Effector memory CD8-positive, alpha-beta T cell (primary cell): ENCODE measurements at regions not wholly inside any gene's neighbourhood (a gene's known extent, or its start where the extent isn't known, plus 50 kb on each side); places are given as distances from the start of the nearest gene placed in this dataset.
A peak's percentile ranks its signal among the peaks of the same experiment; 100 is the strongest.

Experiments used
- ATAC-seq: fragments of 150-1000 bp; cut with Tn5 transposase; replicated peaks from 2 replicates; pipeline ENCODE4 v1.10.0; 2021; ENCODE audit warnings: mild to moderate bottlenecking, moderate library complexity
- DNase-seq, 3 experiments: peaks; one replicate each; pipeline ENCODE4 v3.0.0; 2021
- H3K27ac Mint-ChIP-seq, 2 donors: one replicate each; pipeline ENCODE4 v1.8.0; 2022; ENCODE audit warnings: mild to moderate bottlenecking in 2 of 2, mixed read lengths in 2 of 2, moderate library complexity in 2 of 2
- H3K27me3 Mint-ChIP-seq, 2 donors: one replicate each; pipeline ENCODE4 v1.8.0; 2022; ENCODE audit warnings: mixed read lengths in 2 of 2
- H3K36me3 Mint-ChIP-seq: one replicate; pipeline ENCODE4 v1.8.0; 2022; ENCODE audit warnings: mild to moderate bottlenecking, moderate library complexity, mixed read lengths; ENCODE audit not compliant: insufficient read depth
- H3K4me1 Mint-ChIP-seq, 2 donors: one replicate each; pipeline ENCODE4 v1.8.0; 2022; ENCODE audit warnings: low read depth in 2 of 2, mixed read lengths in 2 of 2
- H3K4me3 Mint-ChIP-seq, 2 donors: one replicate each; pipeline ENCODE4 v1.8.0; 2022; ENCODE audit warnings: mild to moderate bottlenecking in 2 of 2, mixed read lengths in 2 of 2, moderate library complexity in 2 of 2
- H3K9me3 Mint-ChIP-seq, 2 donors: one replicate each; pipeline ENCODE4 v1.8.0; 2022; ENCODE audit warnings: mixed read lengths in 2 of 2

DNA sequence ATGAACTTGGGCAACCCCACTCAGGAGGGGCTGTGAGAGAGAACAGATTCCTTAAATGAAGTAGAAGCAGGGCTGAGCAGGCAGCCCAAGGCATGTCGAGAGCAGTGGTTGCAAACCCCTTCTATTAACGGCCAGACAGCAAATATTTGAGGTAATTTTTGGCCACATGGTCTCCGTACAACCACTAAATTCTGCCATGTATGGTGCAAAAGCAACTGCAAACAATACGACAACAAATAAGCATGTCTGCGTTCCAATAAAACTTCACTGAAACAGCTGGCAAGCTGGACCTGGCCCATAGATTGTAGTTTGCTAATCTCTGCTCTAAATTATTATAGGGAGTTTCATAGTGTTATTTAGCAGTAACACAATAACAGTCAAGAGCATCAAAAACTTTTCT, 217.0 kb upstream of the ZNF521 start:
- DNase-seq, result no peak
- ATAC-seq, result no peak
- H3K9me3 Mint-ChIP-seq, result peaks cover 8 to 10% of the 10 kb centered on the region in 2 donors
- H3K27ac Mint-ChIP-seq, result no peak overlapping the region
- H3K36me3 Mint-ChIP-seq, result no peaks in the 10 kb centered on the region
- no peak overlapping the region for H3K4me3 Mint-ChIP-seq
- H3K4me1 Mint-ChIP-seq, result no peaks in the 10 kb centered on the region
- no peaks in the 10 kb centered on the region for H3K27me3 Mint-ChIP-seq

DNA sequence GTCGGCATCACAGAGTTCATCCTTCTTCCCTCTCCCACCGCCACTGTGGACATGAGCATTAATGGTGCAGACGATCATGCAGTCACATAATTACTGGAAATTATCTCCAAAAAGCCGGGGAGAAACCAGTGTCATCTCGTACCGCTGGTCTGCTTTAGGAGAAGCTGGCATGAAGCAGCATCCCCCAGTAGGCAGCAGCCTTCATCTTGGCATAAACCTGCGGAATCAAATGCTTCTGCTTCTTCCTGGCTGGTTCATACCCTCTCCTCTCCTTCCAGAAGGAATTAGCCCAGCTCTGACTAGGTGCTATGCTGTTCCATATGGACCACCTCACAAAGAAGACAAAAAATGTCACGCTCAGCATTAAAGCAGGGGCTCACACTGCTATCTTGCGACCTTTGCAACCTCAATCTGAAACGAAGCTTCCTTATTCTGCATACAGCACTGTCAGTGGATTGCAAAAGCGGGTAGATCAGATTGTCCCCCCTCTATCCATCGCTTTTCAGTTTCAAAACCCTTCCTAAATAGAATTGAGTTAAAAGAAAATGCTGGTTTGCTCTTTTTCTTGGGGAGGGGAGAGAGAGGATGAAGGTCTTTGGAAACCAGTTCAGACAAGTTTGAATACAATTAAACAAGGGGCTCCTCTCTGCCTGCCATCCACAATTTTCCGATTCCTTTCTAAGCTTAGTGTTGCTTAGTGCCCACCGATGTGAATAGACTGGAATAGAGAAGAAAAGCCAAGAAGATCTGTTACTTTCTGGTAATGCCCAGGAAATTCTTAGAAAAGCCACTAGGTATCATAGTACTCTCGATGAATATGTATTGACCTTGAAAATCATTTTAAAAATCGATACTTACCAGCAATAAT, 212.1 kb upstream of the ZNF521 start:
- Mint-ChIP-seq H3K27me3 (no peaks in the 10 kb centered on the region), H3K4me3 (no peak overlapping the region), H3K36me3 (no peaks in the 10 kb centered on the region), H3K9me3 (peaks cover 8% of the 10 kb centered on the region in 2 donors), H3K27ac (peak overlapping the region in 1 of 2 donors; percentile 18), H3K4me1 (no peaks in the 10 kb centered on the region)
- ATAC-seq (no peak), DNase-seq (no peak)

DNA sequence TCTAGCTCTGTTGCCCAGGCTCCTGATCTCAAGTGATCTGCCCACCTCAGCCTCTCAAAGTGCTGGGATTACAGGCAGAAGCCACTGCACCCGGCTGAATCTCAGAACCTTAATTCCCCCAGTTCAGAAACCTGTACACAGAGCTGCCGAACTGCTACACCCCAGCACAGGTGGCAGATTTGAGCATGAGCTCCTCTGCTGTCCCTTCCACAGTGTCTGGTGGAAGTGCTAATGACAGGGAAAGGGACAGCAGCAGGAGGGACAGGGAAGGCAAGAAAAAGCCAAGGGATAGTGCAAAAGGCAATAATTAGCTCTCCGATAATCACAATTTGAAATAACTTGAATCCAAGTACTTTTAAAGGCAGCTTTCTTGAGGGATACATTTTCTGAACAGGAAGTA, 211.4 kb upstream of the ZNF521 start:
- no peaks in the 10 kb centered on the region for H3K27me3 Mint-ChIP-seq
- no peak for ATAC-seq
- H3K27ac Mint-ChIP-seq, result no peak overlapping the region
- H3K4me3 Mint-ChIP-seq, result no peak overlapping the region
- H3K9me3 Mint-ChIP-seq, result peaks cover 8% of the 10 kb centered on the region in 2 donors
- no peaks in the 10 kb centered on the region for H3K4me1 Mint-ChIP-seq
- no peaks in the 10 kb centered on the region for H3K36me3 Mint-ChIP-seq
- DNase-seq, result no peak

DNA sequence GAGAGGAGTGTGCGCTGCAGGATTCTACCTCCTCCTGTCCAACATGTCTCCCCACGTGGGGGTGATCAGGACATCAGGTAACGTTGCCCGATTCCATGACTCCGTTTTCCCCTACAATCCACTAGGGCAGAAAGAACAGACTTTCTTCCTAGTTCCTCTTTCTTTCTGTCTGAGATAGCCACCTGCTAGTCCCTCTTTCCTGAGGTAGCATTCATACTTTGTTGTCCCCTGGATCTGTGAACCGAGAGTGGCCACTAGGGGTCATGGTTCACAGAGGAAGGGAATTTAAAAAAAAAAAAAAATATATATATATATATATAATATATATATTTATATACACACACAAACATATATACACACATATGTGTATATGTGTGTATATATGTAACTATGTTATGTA, 210.0 kb upstream of the ZNF521 start:
- no peaks in the 10 kb centered on the region for H3K4me1 Mint-ChIP-seq
- H3K9me3 Mint-ChIP-seq, result peaks cover 8 to 10% of the 10 kb centered on the region in 2 donors
- DNase-seq, result no peak
- ATAC-seq, result no peak
- H3K27me3 Mint-ChIP-seq, result no peaks in the 10 kb centered on the region
- no peak overlapping the region for H3K4me3 Mint-ChIP-seq
- no peak overlapping the region for H3K27ac Mint-ChIP-seq
- no peaks in the 10 kb centered on the region for H3K36me3 Mint-ChIP-seq

DNA sequence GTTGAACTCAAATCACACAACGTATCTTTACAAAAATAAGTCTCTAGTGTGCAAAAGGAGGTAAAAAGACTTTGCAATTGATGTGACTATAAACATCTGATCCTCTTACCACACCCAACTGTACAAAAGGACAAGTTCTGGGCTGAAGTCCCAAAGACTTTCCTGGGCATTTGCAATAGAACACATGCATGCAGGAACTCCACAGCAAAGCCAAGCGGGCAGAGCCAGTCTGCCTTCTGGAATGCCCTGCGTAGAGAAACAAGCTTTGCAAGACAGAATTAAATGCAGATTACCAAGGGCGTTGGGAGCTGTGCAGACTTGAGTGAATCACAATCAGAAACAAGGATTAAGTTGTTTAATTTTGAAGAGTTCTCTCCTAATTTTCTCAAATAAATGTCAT, 208.4 kb upstream of the ZNF521 start:
- H3K9me3 Mint-ChIP-seq, result peaks cover 4 to 5% of the 10 kb centered on the region in 2 donors
- ATAC-seq, result no peak
- H3K27ac Mint-ChIP-seq, result no peak overlapping the region
- no peaks in the 10 kb centered on the region for H3K36me3 Mint-ChIP-seq
- H3K4me1 Mint-ChIP-seq, result no peaks in the 10 kb centered on the region
- no peak for DNase-seq
- no peaks in the 10 kb centered on the region for H3K27me3 Mint-ChIP-seq
- no peak overlapping the region for H3K4me3 Mint-ChIP-seq

DNA sequence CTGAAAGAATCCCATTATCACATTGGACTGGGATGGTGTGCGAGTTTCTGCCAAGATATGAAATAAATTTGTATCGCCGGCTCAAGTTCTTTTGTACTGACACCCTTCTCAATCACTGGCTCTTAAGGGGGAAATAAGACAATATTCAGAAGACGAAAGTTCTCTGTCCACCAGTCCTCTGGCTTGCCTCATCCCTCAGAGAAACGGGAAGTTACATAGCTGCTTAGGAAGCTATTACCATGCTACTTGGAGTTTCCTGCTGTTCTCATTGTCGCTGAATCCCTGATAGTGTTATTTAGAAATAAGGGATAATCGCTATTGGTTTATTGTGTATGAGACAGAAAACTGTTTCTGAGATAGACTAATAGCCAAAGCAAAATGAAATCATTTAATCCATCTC, 205.0 kb upstream of the ZNF521 start:
- Mint-ChIP-seq H3K36me3 (no peaks in the 10 kb centered on the region), H3K27me3 (peaks cover 0 to 6% of the 10 kb centered on the region in 2 donors), H3K27ac (no peak overlapping the region), H3K9me3 (peaks cover 0 to 3% of the 10 kb centered on the region in 2 donors), H3K4me1 (no peaks in the 10 kb centered on the region), H3K4me3 (no peak overlapping the region)
- DNase-seq (no peak), ATAC-seq (no peak)

DNA sequence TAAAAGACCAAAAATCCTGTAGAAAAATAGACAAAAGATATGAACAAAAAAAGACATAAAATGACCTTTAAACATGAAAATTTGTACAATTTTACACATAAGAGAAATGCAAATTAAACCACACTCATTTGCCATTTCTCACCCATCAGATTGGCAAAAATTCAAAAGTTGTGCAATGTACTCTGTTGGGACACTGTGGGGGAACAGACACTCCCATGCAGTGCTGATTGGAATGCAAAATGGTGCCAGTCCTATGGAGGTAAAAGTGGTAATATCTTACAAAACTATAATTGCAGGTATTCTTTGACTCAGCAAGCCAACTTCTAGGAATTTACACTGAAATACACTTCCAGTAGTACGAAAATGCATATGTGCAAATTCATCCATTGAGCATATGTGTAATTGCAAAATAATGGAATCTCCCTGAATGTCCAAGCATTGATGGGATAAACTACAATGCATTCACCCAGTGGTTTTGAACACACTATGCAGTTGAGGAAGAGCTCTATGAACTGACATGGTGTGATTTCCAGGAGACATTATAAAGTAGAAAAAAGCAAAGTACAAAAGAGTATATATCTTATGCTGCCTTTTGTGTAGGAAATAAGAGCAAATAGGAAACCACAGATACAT, 201.8 kb upstream of the ZNF521 start:
- no peak for ATAC-seq
- peaks cover 0 to 6% of the 10 kb centered on the region in 2 donors for H3K27me3 Mint-ChIP-seq
- no peak overlapping the region for H3K27ac Mint-ChIP-seq
- H3K4me1 Mint-ChIP-seq, result no peaks in the 10 kb centered on the region
- peaks cover under 1 to 3% of the 10 kb centered on the region in 2 donors for H3K9me3 Mint-ChIP-seq
- H3K4me3 Mint-ChIP-seq, result no peak overlapping the region
- no peak for DNase-seq
- no peaks in the 10 kb centered on the region for H3K36me3 Mint-ChIP-seq

DNA sequence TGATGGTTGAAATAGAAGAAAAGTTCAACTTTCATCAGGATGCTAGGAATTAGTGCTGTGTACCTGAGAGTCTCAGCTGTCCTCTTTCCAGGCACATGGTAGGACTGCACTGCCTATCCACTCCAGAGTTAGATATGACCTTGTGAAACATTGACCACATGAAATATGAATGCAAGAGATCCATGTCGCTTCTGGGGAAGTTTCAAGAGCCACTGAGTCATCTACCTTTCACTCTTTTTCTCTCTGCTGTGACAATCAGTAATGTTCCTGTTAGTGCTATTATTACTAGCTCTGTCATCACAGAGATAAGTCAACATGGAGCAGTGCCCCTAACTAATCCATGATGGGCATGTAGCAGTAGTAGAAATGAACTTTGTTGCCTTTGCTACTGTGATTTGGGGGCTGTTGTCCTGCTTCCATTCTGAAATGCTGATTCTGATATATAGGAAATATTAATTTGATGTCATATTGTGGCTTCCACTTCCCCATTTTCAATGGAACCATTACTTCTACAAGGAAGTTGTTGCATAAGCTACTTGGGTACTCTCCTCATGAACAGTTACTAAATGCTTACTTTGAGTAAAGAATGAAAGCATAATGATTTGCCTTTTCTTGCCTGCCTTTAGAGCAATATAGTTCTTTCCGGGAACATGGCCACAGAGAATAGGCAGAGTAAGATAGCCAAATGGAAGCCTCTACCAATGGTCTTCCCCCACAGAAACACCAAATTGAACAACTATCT, 192.8 kb upstream of the ZNF521 start:
- peaks cover 2% of the 10 kb centered on the region for H3K36me3 Mint-ChIP-seq
- no peak for DNase-seq
- H3K27me3 Mint-ChIP-seq, result no peaks in the 10 kb centered on the region
- H3K9me3 Mint-ChIP-seq, result peaks cover 3 to 7% of the 10 kb centered on the region in 2 donors
- no peak for ATAC-seq
- no peaks in the 10 kb centered on the region for H3K4me1 Mint-ChIP-seq
- no peak overlapping the region for H3K27ac Mint-ChIP-seq
- H3K4me3 Mint-ChIP-seq, result no peak overlapping the region

DNA sequence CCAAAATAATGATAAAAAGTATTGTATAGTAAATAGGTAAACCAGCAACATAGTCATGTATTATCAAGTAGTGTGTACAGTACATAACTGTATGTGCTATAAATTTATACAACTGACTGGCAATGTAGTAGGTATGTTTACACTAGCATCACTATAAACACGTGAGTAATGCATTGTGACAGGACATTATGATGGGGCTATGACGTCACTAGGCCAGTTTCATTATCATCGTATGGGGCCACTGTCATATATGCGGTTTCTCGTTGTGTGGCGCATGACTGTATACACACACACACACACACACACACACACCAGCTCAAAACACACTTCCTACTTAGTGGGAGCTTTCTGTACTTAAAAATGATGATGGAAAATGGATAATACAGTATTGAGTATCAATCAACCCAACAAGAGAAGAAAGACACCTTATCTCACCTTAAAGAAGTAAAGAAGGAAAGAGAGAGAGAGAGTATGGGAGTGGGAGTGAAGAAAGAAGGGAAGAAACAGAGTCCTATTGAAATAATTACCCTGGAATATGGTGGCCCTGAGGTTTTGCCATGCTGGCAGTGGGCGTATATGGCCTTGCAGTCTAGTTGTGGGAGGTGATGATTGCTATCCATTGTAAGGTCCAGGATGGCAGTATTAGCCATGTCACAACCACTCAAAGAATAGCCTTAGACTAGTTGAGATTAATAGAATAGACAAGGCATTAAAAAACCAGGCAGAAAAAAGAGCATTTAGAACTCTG, 186.4 kb upstream of the ZNF521 start:
- Mint-ChIP-seq H3K9me3 (peaks cover 0 to 3% of the 10 kb centered on the region in 2 donors), H3K4me1 (no peaks in the 10 kb centered on the region), H3K27ac (no peak overlapping the region), H3K27me3 (no peaks in the 10 kb centered on the region), H3K36me3 (no peaks in the 10 kb centered on the region), H3K4me3 (no peak overlapping the region)
- no peak for DNase-seq
- no peak for ATAC-seq

DNA sequence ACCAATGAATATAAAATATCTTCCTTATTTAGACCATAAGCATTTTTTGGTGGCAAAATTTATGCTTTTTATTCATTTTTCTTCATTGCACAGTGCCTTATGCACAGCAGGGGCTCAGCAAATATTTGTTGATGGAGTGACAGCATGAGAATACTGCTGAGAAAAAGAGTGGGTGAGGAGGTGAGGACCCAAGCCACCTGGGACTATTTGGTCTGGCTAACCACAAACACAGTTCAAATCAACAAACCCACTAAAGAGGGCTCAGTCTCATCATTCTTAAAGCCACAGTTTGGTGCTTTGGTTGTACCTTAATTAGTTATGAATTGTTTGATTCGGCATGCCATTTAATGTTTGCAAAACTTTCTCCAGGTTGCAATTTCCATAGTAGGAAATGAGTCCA, 183.5 kb upstream of the ZNF521 start:
- Mint-ChIP-seq H3K9me3 (peaks cover 0 to 3% of the 10 kb centered on the region in 2 donors), H3K4me1 (no peaks in the 10 kb centered on the region), H3K4me3 (no peak overlapping the region), H3K27ac (no peak overlapping the region), H3K27me3 (no peaks in the 10 kb centered on the region), H3K36me3 (no peaks in the 10 kb centered on the region)
- no peak for ATAC-seq
- no peak for DNase-seq

DNA sequence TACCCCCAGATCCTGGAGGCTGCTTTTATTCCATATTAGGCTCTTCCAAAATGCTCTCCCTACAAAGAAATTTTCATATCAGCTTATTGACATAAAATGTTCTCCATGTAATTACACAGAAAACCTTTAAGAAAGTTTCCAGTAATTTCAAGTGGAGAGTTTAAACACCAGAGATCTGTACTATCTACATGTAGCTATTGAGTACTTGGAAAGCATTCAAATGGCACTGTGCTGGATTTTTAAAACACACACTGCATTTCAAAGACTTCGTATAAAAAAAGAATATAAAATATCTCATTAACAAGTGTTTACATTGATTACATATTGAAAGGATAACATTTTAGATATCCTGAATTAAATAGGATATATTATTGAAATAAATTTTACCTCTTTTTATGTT, 182.4 kb upstream of the ZNF521 start:
- Mint-ChIP-seq H3K36me3 (no peaks in the 10 kb centered on the region), H3K9me3 (peaks cover 0 to 3% of the 10 kb centered on the region in 2 donors), H3K27me3 (no peaks in the 10 kb centered on the region), H3K4me1 (no peaks in the 10 kb centered on the region), H3K27ac (no peak overlapping the region), H3K4me3 (no peak overlapping the region)
- no peak for ATAC-seq
- DNase-seq, result no peak

DNA sequence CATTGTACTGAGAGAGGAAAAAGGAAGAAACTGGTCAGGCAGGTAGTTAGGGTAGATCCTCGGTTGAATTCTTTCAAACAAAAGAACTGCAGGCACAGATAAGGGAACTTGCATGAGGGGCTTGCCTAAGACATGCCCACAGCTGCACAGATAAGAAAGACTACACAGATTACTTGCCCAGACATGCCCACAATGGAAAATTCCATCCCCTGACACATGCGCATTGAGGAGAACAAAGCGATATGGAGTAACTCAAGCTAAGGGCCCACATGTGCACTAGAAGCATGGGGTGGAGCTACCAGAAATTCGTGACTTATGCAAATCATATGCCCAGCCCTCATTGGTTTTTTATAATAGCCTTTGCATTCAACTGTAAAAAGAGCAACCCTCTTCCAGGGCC, 181.3 kb upstream of the ZNF521 start:
- H3K4me3 Mint-ChIP-seq, result no peak overlapping the region
- no peaks in the 10 kb centered on the region for H3K36me3 Mint-ChIP-seq
- no peaks in the 10 kb centered on the region for H3K9me3 Mint-ChIP-seq
- DNase-seq, result no peak
- H3K27me3 Mint-ChIP-seq, result no peaks in the 10 kb centered on the region
- H3K27ac Mint-ChIP-seq, result no peak overlapping the region
- H3K4me1 Mint-ChIP-seq, result no peaks in the 10 kb centered on the region
- ATAC-seq, result no peak

DNA sequence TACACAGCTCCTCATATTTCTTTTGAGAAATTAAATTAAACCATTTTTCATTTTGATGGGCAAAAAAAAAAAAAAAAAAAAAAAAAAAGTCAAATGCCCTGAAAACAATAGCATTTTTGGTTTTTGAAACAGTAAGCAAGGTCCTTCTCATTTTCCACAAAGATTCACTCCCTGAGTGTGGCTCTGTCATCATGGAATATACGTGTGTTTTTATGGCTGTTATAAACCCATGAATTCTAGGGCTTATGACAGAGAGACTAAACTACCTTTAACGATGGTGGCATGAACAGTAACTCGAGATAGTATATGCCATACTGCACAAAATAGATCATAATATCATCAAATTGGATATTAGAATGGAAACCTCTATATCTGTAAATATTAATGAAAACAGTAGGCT, 179.2 kb upstream of the ZNF521 start:
- H3K4me1 Mint-ChIP-seq, result no peaks in the 10 kb centered on the region
- DNase-seq (no peak), ATAC-seq (no peak)
- no peaks in the 10 kb centered on the region for H3K36me3 Mint-ChIP-seq
- H3K9me3 Mint-ChIP-seq, result no peaks in the 10 kb centered on the region
- H3K27ac Mint-ChIP-seq, result no peak overlapping the region
- no peaks in the 10 kb centered on the region for H3K27me3 Mint-ChIP-seq
- H3K4me3 Mint-ChIP-seq, result no peak overlapping the region
